SK-N-MC (cell line): ENCODE measurements at regions not wholly inside any gene's neighbourhood (a gene's known extent, or its start where the extent isn't known, plus 50 kb on each side); places are given as distances from the start of the nearest gene placed in this dataset.
"Not testable (repeated sequence)": the region's sequence is repeated elsewhere in the genome, so short reads cannot be mapped to it uniquely, and the experiment has no call there.

Source experiments
- EZH2 ChIP-seq: fragments of 200-600 bp; sonication (generic); IDR thresholded peaks from one replicate; pipeline ENCODE4 v1.6.1; 2017; ENCODE audit warnings: antibody characterized with exemption
- FOXP2 ChIP-seq: optimal IDR thresholded peaks from 2 replicates; pipeline ENCODE3; 2011; ENCODE audit warnings: mild to moderate bottlenecking, moderate library complexity; ENCODE audit not compliant: insufficient read depth; ENCODE audit errors: extremely low read length, control extremely low read depth
- POLR2AphosphoS5 ChIP-seq: IDR thresholded peaks from 2 replicates; pipeline ENCODE4 v1.6.1; 2012; ENCODE audit warnings: mild to moderate bottlenecking, low read depth, low read length, borderline replicate concordance

- TF ChIP-seq EZH2, POLR2AphosphoS5, FOXP2: not testable (repeated sequence)
Measured at GRCh38 chrX:123803984-123804365, 55.9 kb upstream of the XIAP start.
